Cardiac muscle cell (in vitro differentiated cells and primary cell): ENCODE measurements at regions not wholly inside any gene's neighbourhood (a gene's known extent, or its start where the extent isn't known, plus 50 kb on each side); places are given as distances from the start of the nearest gene placed in this dataset.

Experiments
- DNase-seq, 2 donors: peaks; one replicate each; pipeline versions ENCODE4 v3.0.0 to v3.0.0-alpha.2; 2010 to 2017; ENCODE audit warnings: low read depth in 1 of 2, low spot score in 1 of 2
- H3K27ac ChIP-seq: fragments of 200-600 bp; sonication (generic); 2 replicates; pipeline ENCODE4 v1.5.1; 2016
- H3K27me3 ChIP-seq: fragments of 200-600 bp; sonication (generic); 2 replicates; pipeline ENCODE4 v1.6.0; 2016; ENCODE audit warnings: control low read depth
- H3K36me3 ChIP-seq: fragments of 200-600 bp; sonication (generic); 2 replicates; pipeline ENCODE4 v1.5.1; 2016; ENCODE audit warnings: control low read depth
- H3K4me1 ChIP-seq: fragments of 200-600 bp; sonication (generic); 2 replicates; pipeline ENCODE4 v1.8.1; 2017; ENCODE audit warnings: low read depth, mild to moderate bottlenecking, mixed run types
- H3K4me3 ChIP-seq: fragments of 200-600 bp; sonication (generic); 2 replicates; pipeline ENCODE4 v1.5.1; 2016; ENCODE audit warnings: mild to moderate bottlenecking
- H3K9me3 ChIP-seq: fragments of 200-600 bp; sonication (generic); 2 replicates; pipeline ENCODE4 v1.5.1; 2017; ENCODE audit warnings: low read depth, mild to moderate bottlenecking, control low read depth
- CTCF ChIP-seq: IDR thresholded peaks from 2 replicates; pipeline ENCODE4 v1.5.1; 2012; ENCODE audit warnings: low read depth, mild to moderate bottlenecking, low read length

GRCh38 chr11:15672825-15673224 lies 558.1 kb downstream of the INSC start:
- DNase-seq = peak in 1 of 2 donors; percentile 30
- Histone ChIP-seq H3K9me3 (no peaks in the 10 kb centered on the region), H3K36me3 (no peaks in the 10 kb centered on the region), H3K27ac (no peak overlapping the region), H3K27me3 (no peaks in the 10 kb centered on the region), H3K4me1 (peaks cover 16% of the 10 kb centered on the region), H3K4me3 (no peak overlapping the region)
- no peak for TF ChIP-seq CTCF

- Histone ChIP-seq H3K4me1 (peaks cover 16% of the 10 kb centered on the region), H3K36me3 (no peaks in the 10 kb centered on the region), H3K27ac (no peak overlapping the region), H3K27me3 (no peaks in the 10 kb centered on the region), H3K4me3 (no peak overlapping the region), H3K9me3 (no peaks in the 10 kb centered on the region)
- no peak for TF ChIP-seq CTCF
- DNase-seq = peak; percentile 47 to 52
These were observed 558.7 kb downstream of the INSC start for GRCh38 chr11:15673408-15673831.

- no peak overlapping the region for H3K27ac ChIP-seq
- no peak for TF ChIP-seq CTCF
- no peak overlapping the region for H3K4me3 ChIP-seq
- no peaks in the 10 kb centered on the region for H3K27me3 ChIP-seq
- DNase-seq = no peak
- H3K4me1 ChIP-seq = peaks cover 16% of the 10 kb centered on the region
- H3K9me3 ChIP-seq = no peaks in the 10 kb centered on the region
- H3K36me3 ChIP-seq = no peaks in the 10 kb centered on the region
These were observed 560.0 kb downstream of the INSC start for GRCh38 chr11:15674756-15675155.

- Histone ChIP-seq H3K4me1 (peaks cover 10% of the 10 kb centered on the region), H3K9me3 (no peaks in the 10 kb centered on the region), H3K36me3 (no peaks in the 10 kb centered on the region), H3K4me3 (no peak overlapping the region), H3K27ac (no peak overlapping the region), H3K27me3 (no peaks in the 10 kb centered on the region)
- DNase-seq = peak in 1 of 2 donors; percentile 73
- no peak for TF ChIP-seq CTCF
These were observed 561.0 kb downstream of the INSC start for GRCh38 chr11:15675683-15676082.

GRCh38 chr11:15677181-15677580 lies 562.5 kb downstream of the INSC start:
- H3K9me3 ChIP-seq = no peaks in the 10 kb centered on the region

More at GRCh38 chr11:15677181-15677580, 562.5 kb downstream of the INSC start:
- Histone ChIP-seq H3K36me3 (no peaks in the 10 kb centered on the region), H3K4me1 (peaks cover 4% of the 10 kb centered on the region), H3K4me3 (no peak overlapping the region), H3K27me3 (no peaks in the 10 kb centered on the region), H3K27ac (no peak overlapping the region)
- no peak for TF ChIP-seq CTCF
- no peak for DNase-seq
